Stimulated activated CD8-positive, alpha-beta memory T cell treated with anti-CD3 and anti-CD28 coated beads, Interleukin-15, amount 100 ng/mL, for 24 hours (primary cell): ENCODE measurements at regions not wholly inside any gene's neighbourhood (a gene's known extent, or its start where the extent isn't known, plus 50 kb on each side); places are given as distances from the start of the nearest gene placed in this dataset.
"Not testable (repeated sequence)": the region's sequence is repeated elsewhere in the genome, so short reads cannot be mapped to it uniquely, and the experiment has no call there.

Source experiments
- DNase-seq: peaks from one replicate; pipeline ENCODE4 v3.0.0-alpha.2; 2020; ENCODE audit warnings: low read depth

DNA sequence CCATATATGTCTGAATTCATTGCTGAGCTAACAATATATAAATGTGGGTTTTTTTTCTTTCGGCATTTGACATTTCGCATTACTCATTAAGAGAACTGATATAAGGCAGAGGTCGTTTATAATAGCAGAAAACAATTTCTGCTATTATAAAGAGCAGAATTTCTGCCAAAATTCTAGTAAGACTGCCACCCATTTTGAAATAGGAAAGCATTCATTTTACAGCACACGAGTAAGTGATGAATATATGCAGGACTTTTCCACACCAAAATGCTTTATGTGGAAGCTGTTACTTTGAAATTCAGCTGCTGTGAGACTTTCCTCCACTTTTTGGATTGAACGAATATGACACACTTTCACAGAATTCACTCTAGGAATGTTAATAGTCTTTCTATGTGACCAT lies 610.9 kb upstream of the MAN1A1 start:
- no peak for DNase-seq

DNA sequence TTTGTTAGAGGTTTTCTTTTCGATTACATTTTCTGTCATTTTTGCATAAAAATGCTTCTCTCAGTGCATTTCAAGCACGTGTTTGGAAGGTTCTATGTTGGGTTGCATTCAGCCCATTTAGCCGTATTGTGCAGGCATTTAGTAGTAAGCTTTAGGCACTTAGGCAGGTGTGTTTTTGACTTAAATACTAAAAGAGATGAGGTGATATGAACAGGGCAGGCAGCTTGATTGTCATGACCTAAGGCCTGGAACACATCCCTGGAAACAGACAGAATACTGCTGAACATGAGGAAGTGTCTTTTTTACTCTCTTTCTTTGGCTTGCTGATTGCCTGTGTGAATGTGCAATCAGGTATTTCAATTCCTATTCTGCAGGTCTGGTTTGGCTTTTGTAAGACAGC lies 610.5 kb upstream of the MAN1A1 start:
- no peak for DNase-seq

GRCh38 chr6:119957195-119957594 lies 607.6 kb upstream of the MAN1A1 start:
- DNase-seq = no peak

GRCh38 chr6:119952696-119953095 lies 603.1 kb upstream of the MAN1A1 start:
- no peak for DNase-seq

- DNase-seq = no peak
Observed at GRCh38 chr6:119950681-119951080, 601.1 kb upstream of the MAN1A1 start.

- DNase-seq = no peak
Observed at GRCh38 chr6:119942078-119942752, 592.7 kb upstream of the MAN1A1 start.

DNA sequence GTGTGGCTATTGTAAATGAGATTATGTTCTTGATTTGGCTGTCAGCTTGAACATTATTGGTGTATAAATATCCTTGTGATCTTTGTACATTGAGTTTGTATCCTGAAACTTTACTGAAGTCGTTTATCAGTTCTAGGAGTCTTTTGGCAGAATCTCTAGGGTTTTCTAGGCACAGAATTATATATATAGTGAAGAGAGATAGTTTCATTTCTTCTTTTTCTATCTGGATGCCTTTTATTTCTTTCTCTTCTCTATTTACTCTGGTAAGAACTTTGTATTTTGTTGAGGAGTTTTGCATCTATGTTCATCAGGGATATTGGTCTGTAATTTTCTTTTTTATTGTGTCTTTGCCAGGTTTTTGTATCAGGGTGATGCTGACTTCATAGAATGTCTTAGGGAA lies 589.2 kb upstream of the MAN1A1 start:
- no peak for DNase-seq

DNA sequence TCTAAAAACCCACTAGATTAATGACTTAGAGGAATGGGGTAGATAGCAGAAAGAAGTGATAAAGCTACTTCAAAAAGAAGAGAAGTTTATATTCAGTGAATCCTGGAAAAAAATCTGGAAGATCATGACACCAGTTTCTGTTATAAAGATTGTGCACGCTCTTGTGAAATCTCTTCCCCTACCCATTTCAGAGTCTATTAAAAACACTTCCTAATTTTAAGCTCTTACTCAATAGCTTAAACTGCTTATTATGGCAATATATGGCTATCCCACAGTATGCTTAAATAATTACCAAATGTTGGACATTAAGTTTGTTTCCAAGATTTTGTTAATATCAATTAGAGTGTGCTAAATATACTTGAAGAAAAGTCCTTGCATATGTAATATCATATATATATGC lies 585.3 kb upstream of the MAN1A1 start:
- no peak for DNase-seq

DNA sequence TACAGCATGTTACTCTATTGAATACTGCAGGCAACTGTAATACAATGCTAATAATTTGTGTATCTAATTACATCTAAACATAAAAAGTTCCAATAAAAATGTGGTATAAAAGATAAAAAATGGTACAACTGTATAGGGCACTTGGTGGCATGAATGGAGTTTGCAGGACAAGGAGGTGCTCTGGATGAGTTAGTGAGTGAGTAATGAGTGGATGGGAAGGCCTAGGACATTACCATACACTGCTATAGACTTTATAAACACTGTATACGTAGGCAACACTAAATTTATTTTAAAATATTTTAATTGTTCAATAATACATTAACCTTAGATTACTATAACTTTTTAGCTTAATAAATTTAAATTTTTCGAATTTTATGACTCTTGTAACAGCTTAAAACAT lies 579.6 kb upstream of the MAN1A1 start:
- DNase-seq = no peak

- DNase-seq = not testable (repeated sequence)
Observed at GRCh38 chr6:119924888-119925287, 575.3 kb upstream of the MAN1A1 start.

GRCh38 chr6:119922814-119923213 lies 573.3 kb upstream of the MAN1A1 start:
- DNase-seq = no peak

GRCh38 chr6:119921491-119922010 lies 572.0 kb upstream of the MAN1A1 start:
- no peak for DNase-seq

GRCh38 chr6:119917186-119917585 lies 567.6 kb upstream of the MAN1A1 start:
- DNase-seq = no peak

DNA sequence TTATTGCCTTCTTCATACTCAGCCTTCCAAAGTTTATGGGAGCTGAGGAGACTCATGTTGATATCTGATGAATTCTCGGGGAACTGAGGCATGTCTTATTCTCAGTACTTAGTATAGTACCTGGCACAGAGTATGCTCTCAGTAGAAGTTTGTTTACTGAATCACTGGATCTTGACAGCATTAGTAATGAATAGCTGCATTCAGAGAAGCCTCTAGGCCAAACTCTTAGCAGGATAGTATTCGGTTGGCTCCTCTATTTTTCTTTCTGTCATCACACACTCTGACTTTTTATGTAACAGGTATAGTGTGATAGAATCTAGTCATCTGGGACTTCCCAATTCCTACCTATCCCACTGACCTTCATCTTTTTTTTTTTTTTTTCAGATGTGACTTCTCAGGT lies 566.4 kb upstream of the MAN1A1 start:
- DNase-seq = no peak

- DNase-seq = no peak
Observed at GRCh38 chr6:119908157-119908556, 558.6 kb upstream of the MAN1A1 start.

DNA sequence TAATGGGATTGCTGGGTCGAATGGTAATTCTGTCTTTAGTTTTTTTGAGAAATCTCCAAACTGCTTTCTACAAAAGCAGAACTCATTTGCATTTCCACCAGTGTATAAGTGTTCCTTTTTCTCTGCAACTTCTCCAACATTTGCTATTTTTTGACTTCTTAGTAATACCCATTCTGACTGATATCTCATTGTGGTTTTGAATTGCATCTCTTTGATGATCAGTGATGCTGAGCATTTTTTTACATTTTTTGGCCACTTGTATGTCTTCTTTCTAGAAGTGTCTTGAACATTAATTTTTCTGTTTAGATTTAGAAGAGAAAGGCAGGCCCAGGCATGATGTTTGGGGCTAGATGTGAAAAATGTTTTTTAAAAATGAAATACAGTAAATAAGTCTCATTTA lies 553.1 kb upstream of the MAN1A1 start:
- DNase-seq = no peak

- DNase-seq = no peak
Observed at GRCh38 chr6:119896806-119897205, 547.2 kb upstream of the MAN1A1 start.

DNA sequence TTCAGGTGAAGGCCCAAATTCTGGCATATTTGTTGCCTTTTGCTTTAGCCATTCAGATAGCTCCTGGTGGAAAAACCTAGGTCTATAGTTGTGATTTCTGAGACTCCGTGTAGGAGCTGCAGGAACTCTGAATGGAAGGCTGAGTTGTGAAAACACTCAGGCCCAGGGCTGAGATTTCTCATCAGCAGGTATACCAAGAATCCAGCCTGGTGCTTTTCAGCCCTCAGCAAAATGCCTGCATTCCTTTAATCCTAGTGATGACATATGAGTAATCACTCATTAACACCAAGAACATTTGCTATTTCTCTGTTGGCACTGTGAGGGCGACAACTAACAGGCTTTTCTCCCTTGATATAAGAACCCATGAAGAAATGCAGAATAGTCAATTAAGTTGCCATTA lies 546.1 kb upstream of the MAN1A1 start:
- DNase-seq = no peak

GRCh38 chr6:119894811-119895210 lies 545.2 kb upstream of the MAN1A1 start:
- DNase-seq = no peak

- DNase-seq = no peak
Observed at GRCh38 chr6:119891644-119892043, 542.1 kb upstream of the MAN1A1 start.

DNA sequence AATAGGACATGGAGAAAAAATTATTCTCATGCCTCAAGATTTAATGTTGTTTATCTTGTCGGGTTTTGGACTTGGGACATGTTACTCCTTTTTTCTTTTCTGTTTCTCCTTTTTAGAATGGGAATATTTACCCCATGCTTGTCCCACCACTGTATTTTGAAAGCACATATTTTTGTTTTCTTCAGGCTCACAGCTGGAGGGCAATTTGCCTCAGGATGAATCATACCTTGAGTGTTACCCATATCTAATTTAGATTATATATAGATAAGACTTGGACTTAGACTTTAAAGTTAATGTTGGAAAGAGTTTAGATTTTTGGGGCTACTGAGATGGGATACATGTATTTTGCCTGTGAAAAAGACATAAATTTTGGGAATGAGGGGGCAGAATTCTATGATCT lies 541.6 kb upstream of the MAN1A1 start:
- no peak for DNase-seq

DNA sequence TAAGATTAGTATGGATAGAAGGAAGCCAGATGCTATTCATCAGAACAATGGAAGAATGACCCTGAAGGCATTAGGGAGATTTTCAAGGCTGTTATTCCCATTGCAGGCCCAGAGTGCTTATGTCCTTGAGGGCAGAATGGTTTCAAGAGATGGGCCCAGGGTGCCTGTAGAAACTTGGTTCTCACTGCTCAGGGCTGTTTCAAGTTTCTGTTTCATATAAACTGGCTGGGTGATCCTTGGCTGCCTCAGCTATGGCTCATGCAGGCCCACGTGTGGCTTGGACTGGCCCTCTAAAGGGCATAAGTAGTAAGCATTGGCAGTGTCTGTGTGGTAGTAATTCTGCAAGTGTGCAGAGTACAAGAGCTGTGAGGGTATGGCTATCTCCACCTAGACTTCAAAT lies 540.9 kb upstream of the MAN1A1 start:
- no peak for DNase-seq

DNA sequence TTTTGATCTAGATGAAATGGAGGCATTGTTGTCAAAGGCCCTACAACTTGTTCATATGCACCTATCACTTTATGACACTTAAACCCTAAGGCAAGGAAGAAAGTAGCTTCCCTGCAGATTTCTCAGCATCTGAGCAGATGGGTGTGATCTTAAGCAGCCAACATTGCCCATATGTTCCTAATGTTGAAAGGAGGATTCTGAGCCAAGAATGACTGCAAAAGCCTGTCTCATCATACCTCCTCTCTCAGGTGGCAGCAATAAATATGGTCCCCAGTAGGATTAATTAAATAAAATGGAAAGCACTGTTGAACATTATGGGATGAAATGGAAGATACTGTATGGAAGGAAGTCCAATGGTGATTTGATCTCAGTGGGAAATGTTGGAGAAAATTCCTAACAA lies 538.1 kb upstream of the MAN1A1 start:
- no peak for DNase-seq

DNA sequence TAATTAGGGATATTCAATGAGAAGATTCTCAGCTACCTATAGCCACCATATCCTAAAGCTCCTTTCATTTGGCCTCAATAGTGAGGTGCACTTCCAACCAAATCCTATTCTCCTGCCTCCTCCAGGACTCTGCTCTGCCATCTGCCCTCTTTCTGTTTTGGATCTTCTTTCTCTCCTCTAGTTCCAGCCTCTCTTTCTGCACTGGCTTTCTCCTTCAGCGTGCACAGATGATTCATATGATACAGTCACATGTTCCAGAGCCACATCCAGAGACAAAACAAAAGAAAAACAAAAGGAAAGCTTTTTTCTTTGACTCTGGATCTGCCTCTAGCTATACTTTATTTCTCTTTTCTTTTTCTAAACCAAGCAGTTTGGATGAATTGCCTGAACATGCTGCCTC lies 531.9 kb upstream of the MAN1A1 start:
- no peak for DNase-seq
